ENCODE measurements at regions not wholly inside any gene's neighbourhood (a gene's known extent, or its start where the extent isn't known, plus 50 kb on each side); places are given as distances from the start of the nearest gene placed in this dataset.

DNA sequence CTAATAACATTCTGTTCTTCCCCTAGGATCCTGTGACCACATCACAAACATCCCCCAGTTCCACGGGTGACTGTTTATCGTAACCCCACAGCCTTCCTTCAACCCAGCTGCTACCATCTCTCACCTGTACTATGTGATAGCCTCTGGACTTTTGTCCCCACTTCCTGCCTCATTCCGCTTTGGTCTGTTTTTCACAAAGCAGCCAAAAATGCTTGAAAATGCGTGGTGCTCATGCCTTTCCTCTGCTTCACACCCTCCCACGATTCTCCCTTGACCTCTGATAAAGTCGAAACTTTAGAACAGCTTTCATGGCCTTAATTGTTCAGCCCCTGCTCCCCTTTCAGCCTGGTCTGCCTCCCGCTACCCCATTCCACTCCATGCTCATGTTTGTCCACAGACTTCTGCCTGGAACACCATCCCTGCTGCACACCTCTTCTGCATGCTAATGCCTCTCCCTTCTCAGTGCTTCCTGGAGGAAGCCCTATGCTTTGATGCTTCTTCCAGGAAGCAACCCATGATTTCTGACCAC is 165.6 kb downstream of the PLPP3 start:
- TF ChIP-seq, protein P1, sequence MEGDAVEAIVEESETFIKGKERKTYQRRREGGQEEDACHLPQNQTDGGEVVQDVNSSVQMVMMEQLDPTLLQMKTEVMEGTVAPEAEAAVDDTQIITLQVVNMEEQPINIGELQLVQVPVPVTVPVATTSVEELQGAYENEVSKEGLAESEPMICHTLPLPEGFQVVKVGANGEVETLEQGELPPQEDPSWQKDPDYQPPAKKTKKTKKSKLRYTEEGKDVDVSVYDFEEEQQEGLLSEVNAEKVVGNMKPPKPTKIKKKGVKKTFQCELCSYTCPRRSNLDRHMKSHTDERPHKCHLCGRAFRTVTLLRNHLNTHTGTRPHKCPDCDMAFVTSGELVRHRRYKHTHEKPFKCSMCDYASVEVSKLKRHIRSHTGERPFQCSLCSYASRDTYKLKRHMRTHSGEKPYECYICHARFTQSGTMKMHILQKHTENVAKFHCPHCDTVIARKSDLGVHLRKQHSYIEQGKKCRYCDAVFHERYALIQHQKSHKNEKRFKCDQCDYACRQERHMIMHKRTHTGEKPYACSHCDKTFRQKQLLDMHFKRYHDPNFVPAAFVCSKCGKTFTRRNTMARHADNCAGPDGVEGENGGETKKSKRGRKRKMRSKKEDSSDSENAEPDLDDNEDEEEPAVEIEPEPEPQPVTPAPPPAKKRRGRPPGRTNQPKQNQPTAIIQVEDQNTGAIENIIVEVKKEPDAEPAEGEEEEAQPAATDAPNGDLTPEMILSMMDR (IDR thresholded peaks at IDR 0.05) = no peak
- no peak for TF ChIP-seq POLR2A (IDR thresholded peaks at IDR 0.05)
